ENCODE measurements at regions not wholly inside any gene's neighbourhood (a gene's known extent, or its start where the extent isn't known, plus 50 kb on each side); places are given as distances from the start of the nearest gene placed in this dataset.
"Not testable (repeated sequence)": the region's sequence is repeated elsewhere in the genome, so short reads cannot be mapped to it uniquely, and the experiment has no call there.

DNA sequence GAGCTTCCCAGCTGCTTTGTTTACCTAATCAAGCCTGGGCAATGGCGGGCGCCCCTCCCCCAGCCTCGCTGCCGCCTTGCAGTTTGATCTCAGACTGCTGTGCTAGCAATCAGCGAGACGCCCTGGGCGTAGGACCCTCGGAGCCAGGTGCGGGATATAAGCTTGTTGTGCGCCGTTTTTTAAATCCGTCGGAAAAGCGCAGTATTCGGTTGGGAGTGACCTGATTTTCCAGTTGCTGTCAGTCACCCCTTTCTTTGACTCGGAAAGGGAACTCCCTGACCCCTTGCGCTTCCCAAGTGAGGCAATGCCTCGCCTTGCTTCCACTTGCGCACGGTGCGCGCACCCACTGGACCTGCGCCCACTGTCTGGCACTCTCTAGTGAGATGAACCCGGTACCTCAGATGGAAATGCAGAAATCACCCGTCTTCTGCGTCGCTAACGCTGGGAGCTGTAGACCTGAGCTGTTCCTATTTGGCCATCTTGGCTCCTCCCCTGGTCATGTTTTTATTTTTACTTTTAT lies 635.8 kb upstream of the MIS18BP1 start:
- H3K9me1 ChIP-seq (ENCODE audit: insufficient read depth, low read length); H3K23ac ChIP-seq (ENCODE audit: low read depth, low read length); CTCF ChIA-PET; H2BK20ac ChIP-seq (ENCODE audit: low read depth, low read length); H3K9ac ChIP-seq (ENCODE audit: low read depth, low read length); ATAC-seq (ENCODE audit: low read depth); H3K4ac ChIP-seq (ENCODE audit: low read depth, low read length); H3K4me3 ChIP-seq (ENCODE audit: insufficient read depth, low read depth, low read length); in situ Hi-C loops (cut with MboI; ENCODE audit: low sequenced_read_pairs); H2BK15ac ChIP-seq (ENCODE audit: low read depth, low read length); H4K8ac ChIP-seq (ENCODE audit: low read depth in 2 of 2, low read length in 2 of 2); DNase-seq; H3K27ac ChIP-seq (ENCODE audit: insufficient read depth, low read length); H2BK120ac ChIP-seq (ENCODE audit: low read depth, low read length); H3K4me1 ChIP-seq (ENCODE audit: control insufficient read depth, insufficient read depth, low read length); H4K20me1 ChIP-seq (ENCODE audit: insufficient read depth, low read length); intact Hi-C loops (cut with micrococcal nuclease); H4K5ac ChIP-seq (ENCODE audit: low read depth, low read length); H3K36me3 ChIP-seq (ENCODE audit: control insufficient read depth, insufficient read depth, low read length); POLR2A ChIA-PET (ENCODE audit: unreplicated experiment); H3K14ac ChIP-seq (replicated peaks; ENCODE audit: low read depth, low read length); H3K4me2 ChIP-seq (ENCODE audit: low read depth, low read length); H2BK5ac ChIP-seq (ENCODE audit: low read depth, low read length, poor library complexity, severe bottlenecking); H3K79me1 ChIP-seq (ENCODE audit: low read depth in 1 of 2, low read length in 2 of 2); H3K18ac ChIP-seq (ENCODE audit: low read depth, low read length); dilution Hi-C loops (cut with HindIII; ENCODE audit: low sequenced_read_pairs, unreplicated experiment); H2AFZ ChIP-seq (replicated peaks; ENCODE audit: low read length, poor library complexity); H2AK9ac ChIP-seq (replicated peaks; ENCODE audit: low read depth, low read length, poor library complexity); H3K56ac ChIP-seq (ENCODE audit: extremely low read depth, insufficient read depth, low read length); H3K27me3 ChIP-seq (ENCODE audit: control insufficient read depth, insufficient read depth, low read length); BruUV-seq (replicated peaks); H2AK5ac ChIP-seq (ENCODE audit: low read depth, low read length); H4K91ac ChIP-seq (ENCODE audit: insufficient read depth, low read depth, low read length); H3K9me3 ChIP-seq (ENCODE audit: control insufficient read depth, insufficient read depth, low read length): not testable (repeated sequence)
- 74% methylated on average over 11 of the region's 28 CpGs; no CpG with 5 or more reads in 1 of the 2 experiments for WGBS, 2 experiments (ENCODE audit: extremely low coverage in 2 of 2, insufficient read length in 1 of 2)
